NCI-H2196 treated with DMSO at 0.1 percent for 48 hours (cell line): ENCODE measurements at regions not wholly inside any gene's neighbourhood (a gene's known extent, or its start where the extent isn't known, plus 50 kb on each side); places are given as distances from the start of the nearest gene placed in this dataset.
"Not testable (repeated sequence)": the region's sequence is repeated elsewhere in the genome, so short reads cannot be mapped to it uniquely, and the experiment has no call there.

ENCODE experiments used
- DNase-seq: peaks from one replicate; lab custom pipeline; 2025; ENCODE audit not compliant: unreplicated experiment; lab: John Stamatoyannopoulos, UW

DNA sequence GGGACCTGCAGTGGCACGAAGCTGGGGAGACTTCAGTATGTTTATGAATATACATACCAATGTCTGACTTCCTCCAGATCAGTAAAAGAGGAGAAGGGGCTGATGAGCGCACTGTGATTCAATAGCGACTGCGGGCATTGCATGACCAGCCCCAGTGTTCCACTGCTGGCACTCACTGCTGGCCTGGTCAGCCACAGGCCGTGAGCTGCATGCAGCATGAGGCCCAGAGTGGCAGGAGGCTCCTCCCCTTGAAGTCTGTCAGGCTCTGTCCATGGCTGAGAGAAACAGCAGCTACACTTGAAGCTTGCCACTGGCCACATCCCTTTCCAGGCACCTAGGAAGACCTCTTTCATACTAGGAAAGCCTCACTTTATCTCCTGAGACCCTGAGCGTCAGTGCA is 265.9 kb upstream of the CDYL start:
- DNase-seq = no peak

DNA sequence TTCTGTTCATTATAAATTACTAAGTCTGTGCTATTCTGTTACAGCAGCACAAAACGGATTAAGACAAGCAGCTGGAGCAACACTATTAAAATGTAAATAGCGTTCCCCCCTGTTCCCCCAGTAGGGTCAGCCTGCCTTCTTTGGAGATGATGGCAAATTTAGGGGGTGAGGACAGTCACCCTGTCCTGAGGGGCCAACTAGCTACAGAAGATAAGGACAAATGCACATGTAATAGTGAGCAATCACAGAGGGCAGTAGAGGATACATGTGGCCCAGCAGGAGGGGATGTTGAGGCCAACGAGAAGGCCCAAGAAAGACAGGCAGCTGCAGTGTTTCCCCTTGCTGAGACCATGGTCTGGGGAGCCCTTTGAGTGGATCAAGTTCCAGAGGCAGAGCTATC is 266.7 kb upstream of the CDYL start:
- no peak for DNase-seq

DNA sequence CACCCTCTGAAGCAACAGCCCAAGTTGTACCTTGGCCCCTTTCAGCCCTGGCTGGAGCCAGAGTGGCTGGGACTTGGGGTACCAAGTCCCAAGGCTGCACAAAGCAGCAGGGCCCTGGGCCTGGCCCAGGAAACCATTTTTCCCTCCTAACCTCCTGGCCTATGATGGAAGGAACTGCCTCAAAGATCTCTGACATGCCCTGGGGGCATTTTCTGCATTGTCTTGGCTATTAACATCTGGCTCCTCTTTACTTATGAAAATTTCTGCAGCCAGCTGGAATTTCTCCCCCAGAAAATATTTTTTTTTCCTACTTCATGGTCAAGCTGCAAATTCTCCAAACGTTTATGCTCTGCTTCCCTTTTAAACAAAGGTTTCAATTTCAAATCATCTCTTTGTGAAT is 269.4 kb upstream of the CDYL start:
- DNase-seq = no peak

DNA sequence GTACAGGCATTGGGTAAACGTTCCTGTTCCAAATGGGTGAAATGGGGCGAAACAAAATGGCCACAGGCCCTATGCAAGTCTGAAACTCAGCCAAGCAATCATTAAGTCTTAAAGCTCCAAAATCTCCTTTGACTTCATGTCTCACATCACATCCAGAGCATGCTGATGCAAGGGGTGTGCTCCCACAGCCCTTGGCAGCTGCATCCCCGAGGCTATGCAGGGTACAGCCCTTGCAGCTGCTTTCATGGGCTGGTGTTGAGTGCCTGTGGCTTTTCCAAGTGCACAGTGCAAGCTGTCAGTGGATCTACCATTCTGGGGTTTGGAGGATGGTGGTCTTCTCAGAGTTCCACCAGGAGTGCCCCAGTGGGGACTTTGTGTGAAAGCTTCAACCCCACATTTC is 270.0 kb upstream of the CDYL start:
- no peak for DNase-seq

DNA sequence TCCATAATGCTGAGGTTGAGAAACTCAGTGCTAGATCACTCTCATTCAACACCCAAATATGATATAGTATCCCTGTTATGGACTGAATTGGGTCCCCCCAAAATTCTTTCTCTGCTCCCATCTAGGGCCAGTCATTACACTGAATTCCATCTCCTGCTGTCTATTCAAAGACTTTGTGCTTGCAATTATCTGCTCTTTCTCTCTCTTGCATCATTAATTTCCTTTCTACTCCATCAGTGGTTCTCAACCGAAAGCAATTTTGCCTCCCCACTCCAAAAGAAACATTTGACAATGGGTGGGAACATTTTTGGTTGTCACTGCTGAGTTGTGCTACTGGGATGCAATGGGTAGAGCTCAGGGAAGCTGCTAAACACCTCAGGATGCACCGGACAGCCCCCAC is 271.5 kb upstream of the CDYL start:
- no peak for DNase-seq

DNA sequence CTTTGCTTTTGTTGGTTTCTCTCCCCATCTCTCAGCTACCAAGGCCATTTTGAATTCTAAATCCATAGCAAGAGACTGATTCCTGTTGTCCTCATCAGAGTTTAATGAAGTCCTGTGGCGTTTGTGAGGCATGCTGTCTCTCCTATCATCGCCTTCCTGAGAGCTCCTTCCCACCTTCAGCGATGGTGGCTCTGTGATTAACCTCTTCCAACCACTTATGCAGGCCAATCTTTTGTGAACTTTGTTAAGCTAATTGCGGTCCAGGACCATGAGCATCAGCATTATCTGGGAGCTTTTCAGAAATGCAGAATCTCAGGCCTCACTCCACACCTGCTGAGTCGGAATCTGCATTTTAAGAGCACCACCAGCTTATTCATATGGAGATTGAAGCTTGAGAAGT is 272.5 kb upstream of the CDYL start:
- DNase-seq = no peak

DNA sequence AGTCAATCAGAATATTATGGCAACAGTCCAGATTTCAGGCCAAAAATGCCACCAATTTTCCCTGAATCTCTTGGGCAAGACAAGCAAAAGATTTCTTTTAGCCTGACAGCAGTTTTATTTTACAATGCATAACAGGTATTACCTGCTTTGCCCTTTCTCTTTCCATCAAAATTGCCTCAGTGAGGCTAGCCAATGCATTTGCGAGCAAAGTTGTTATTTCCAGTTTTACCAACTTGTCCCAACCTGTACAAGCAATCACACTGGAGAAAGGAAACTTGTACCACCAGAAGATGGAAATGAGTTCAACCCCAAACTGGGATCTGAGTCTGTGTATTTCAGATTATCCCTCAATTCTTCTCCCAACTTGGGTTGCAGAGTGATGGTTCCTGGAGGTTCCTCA is 279.9 kb upstream of the CDYL start:
- no peak for DNase-seq

DNA sequence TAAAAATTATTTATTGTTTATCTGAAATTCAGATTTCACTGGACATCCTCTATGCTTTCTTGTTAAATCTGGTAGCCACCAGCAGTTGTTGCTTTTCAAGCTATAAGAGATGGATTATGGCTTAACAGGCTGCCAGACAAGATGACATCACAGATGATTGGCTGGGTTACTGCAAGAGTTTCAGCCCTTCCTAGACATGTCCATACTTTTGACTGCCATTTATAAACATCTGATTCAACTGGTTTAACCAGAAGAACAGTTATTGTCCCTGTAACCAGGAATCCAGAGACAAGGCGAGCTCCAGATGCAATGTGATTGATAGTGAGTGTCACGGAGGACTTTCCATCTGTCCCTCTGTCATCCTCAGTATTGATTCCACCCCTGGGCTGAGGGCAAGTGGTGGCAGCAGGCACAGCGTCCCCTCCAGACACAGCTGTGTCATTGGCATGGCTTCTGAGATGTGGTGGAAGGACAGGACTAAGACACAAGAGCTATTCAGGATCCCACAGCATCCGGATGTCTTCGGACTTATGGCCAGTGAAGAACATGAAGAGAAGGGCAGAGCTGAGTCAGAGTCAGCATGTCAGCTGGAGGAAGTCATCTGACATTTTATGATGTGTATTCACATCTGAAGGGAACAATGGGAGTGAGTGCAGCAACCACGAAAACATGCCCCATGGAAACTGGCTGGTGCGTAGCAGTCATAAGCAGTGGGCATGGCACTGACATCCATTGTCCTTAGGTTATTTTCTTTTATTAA is 284.5 kb upstream of the CDYL start:
- DNase-seq = no peak

DNA sequence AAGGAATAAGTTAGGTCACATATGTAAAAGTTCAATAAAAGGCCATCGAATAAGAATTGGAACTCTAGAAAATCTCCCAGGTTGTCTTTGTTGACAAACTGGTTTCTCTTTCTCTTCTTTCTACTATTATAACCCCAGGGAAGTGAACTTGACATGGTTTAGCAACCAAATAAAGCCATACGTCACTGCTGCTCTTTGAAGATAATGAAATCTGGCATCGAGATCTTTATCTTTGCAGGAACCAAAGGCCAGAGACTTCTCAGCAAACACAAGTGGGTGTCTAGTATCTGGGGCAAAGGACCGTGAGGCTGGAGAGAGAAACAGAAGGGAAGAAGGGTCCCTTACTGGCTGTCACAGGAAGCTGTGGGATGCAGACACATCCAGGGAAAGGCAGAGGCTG is 286.7 kb upstream of the CDYL start:
- DNase-seq = no peak

DNA sequence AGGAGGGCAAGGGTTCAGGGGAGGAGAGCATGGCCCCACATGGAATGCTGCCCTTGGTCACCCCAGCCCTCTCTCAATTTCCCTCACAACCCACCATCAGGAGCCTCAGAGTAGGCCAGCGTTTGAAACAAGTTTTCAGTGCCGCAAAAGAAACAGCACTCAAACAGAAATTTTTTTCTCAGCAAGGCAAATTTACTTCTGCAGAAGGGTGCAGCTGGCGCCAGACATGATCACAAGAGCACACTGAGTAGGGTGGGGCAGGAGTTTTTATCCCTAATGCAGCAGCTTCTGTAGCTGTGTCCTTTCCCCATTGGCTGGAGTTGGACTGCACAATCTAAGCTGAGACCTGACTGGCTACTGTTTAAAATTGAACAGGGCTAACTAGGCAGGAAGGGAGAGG is 287.8 kb upstream of the CDYL start:
- no peak for DNase-seq

DNA sequence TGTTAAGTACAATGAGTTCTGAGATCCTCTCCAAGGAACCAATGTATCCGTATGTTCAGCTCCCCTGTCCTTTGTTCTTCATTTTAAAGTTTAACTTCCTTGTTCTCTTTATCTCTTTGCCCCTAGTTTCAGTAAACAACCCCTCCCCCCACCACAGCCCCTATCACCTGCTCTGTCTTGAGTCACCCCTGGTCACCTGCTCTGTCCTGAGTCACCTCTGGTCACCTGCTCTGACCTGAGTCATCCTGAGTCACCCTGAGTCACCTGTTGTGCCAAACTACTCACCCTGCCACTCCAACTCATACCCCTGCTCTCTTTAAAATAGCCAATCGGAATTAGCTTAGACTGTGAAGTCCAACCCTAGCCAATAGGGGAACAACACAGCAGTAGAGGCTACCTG is 288.7 kb upstream of the CDYL start:
- DNase-seq = no peak

DNA sequence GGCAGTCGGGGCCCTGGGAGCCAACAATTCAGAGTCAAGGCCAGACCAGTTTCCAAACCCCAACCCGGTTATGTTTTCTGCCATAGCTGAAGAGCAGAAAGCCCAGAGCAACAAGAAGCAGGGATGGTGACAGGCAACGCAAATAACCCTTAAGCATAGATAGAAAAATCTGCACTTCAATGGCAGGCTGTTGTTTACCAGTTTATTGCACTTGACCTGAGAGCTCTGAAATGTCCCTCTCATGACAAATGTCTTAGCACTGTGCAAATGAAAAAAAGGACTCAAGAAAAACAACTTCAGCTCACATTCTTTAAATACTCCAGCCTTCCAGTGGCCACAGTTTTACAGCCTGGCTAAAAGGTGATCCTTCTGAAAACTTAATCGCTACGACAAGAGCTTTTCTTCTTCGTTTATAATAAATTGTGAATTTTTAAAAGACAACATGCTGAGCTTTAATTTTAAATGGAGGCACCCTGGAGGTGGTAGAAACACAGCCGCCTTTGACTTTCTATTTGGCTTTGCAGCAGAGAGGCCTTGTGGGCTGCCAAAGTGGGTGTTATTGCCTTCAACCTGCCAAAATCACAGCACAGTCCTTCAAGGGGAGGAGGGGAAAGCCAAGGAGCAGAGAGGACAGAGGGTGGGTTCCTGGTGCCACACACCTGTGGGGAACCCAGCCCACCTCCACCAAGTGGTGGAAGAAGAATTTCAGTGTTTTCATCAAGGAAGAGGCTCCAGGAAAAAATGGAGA is 289.5 kb upstream of the CDYL start:
- no peak for DNase-seq

DNA sequence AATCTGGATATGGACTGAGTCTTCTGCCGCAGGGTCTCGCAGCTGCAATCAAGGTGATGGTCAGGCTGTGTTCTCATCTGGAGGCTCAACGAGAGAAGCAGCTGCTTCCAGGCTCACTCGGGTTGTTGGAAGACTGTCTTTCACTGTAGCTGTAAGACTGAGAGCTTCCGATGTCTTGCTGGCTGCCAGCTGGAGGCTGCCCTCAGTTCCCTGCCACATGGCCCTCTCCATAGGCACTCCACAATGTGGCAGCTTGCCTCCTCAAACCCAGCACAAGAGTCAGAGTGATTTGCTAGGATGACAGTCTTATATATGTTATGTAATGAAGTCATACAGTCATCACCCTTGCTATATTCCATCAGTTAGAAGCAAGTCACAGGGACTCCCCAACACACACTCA is 290.5 kb upstream of the CDYL start:
- DNase-seq = no peak

DNA sequence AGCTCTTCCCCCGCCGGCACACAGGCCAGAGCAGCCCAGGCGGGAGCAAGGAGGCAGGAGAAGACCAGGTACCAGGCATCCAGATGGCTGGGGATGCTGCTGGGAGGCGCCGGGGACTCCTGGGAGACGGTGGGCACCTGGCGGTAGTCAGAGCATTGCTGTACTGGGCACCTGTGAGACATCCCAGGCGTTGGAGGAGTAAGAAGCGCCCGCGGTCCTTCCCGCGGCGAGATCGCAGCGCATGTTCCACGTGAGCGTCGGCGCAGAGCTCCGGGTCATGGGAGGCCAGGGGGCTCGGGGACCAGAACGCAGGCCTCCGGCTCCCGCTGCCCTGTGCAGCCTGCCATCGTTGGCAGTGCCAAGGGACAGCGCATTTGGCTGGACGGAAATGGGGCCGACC is 293.7 kb upstream of the CDYL start:
- no peak for DNase-seq

DNA sequence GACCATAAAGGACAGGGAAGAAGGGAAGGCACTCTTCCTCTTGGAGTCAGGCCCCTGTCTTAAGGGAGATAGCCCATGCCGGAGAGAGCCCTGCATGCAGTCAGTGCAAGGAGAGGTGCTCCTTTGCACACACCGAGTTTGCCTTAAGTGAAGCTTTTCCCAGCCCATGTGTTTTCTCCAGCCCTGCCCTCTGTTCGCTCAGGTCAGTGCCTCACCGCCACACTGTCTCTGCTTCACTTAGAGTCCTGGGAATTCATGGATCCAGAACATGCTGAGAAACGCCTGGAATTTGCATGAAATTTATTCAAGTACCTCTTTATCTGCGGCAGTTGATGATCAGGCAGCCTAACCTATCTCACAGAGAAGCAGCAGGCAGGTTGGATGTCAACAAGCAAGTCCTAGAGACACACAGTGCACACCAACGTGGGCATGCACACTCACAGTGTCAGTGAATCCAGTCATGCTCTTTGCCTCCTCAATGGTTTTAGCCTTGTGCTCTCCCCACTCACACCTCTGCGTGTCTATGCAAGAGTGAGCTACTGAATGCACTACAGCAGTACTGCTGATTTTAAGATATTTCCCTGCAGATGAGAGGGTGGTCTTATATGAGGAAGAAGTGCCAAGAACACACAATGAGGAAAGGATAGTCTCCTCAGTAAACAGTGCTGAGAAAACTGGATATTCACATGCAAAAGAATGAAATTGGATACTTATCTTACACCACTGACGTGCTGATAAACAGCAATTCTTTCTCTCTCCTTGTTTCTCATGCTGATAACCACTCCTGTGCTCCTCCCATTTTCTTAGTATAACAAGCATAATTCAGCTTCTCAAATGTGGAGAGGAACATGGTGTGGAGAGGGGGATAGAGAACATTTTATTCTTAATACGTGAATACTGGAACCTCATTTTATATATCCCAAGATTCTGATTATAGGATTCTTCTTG is 295.1 kb upstream of the CDYL start:
- no peak for DNase-seq

DNA sequence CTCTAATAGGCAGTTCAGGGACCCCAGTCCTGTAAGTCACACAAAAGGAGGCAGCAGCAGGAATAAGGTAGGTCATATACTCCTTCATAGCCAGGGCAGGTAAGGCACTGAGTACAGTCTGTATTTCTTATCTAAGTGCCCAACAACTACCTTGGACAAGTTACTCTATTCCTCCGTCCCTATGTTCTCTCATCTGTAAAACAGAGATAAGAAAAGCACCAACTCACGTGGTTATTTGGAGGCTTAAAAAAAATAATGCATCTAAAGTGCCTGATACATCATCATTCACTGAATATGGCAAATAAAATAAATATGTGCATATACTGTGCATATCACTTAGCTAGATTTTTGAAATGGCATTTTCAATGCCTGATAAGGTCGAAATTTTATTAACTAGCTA is 298.1 kb upstream of the CDYL start:
- no peak for DNase-seq

DNA sequence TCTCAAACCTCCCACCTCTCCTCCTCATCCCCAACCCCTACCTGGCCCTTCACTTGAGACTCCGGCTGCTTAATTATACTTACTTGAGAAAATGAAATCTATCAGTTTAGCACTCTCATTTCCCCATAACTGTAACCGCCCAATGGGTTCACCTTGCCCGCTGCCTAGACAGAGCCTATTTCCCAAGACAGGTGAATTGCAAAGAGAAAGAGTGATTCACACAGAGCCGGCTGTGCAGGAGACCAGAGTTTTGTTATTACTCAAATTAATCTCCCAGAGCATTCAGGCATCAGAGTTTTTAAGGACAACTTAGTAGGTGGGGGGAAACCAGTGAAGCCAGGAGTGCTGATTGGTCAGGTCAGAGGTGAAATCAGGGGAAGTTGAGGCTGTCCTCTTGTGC is 301.4 kb upstream of the CDYL start:
- DNase-seq = no peak

DNA sequence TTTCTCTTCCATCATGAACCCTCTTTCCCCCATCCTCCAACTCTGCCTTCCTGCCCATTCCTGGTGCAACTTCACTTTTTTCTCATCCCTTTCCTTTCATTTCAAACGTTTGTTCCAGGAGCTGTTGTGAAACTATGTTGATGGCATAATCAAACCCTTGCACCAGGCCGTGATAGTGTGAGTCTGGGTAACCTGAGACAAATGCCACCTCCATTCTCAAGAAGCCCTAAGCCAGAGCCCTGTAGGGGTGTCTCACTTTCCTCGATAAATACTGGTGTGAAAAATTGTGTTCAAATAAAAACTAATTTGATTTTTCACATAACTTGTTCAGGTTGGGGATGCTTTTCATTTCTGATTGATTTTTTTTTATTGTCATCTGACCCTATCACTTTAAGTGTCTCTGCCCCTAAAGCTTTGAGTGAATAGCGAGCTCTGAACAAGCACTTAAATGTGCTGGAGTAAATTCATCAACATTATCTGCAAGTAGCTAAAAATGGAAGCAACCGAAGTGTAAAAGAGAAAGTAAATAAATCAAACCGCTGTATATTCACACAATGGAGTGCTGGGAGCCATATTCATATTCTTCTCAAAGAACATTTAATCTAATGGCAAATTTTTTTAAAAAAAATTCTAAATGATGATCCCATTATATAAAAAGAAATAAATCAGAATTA is 303.1 kb upstream of the CDYL start:
- DNase-seq = no peak

DNA sequence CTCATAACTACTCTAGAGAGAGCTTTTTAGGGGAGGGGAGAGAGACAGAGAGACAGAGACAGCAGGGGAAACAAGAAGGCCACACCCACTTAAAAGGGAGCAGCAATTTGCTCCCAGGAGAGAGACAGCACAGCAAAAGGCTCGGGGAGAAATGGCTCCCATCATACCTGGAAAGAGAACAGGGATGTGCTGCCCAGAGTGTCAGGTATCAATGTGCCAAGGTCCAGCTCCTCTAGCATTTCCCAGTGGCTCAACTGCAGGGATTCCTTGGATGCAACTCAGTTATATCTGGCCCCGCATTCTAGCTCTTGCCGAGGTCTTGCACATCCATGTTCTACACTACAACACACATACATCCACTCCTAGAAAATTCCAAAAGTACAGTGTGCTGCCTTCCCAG is 304.0 kb upstream of the CDYL start:
- no peak for DNase-seq

DNA sequence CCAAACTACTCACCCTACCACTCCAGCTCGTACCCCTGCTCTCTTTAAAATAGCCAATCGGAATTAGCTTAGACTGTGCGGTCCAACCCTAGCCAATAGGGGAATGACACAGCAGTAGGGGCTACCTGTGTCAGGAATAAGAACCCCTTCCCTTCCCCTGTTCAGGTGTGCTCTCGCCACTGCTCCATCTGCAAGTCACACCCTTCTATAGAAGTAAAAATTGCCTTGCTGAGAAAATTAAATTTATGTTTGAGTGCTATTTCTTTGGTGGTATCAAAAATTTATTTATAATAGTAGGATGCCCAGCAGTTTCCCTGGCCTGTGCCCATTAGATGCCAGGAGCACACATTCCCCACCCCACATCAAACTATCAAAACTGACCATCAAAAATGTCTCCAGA is 304.7 kb upstream of the CDYL start:
- not testable (repeated sequence) for DNase-seq

DNA sequence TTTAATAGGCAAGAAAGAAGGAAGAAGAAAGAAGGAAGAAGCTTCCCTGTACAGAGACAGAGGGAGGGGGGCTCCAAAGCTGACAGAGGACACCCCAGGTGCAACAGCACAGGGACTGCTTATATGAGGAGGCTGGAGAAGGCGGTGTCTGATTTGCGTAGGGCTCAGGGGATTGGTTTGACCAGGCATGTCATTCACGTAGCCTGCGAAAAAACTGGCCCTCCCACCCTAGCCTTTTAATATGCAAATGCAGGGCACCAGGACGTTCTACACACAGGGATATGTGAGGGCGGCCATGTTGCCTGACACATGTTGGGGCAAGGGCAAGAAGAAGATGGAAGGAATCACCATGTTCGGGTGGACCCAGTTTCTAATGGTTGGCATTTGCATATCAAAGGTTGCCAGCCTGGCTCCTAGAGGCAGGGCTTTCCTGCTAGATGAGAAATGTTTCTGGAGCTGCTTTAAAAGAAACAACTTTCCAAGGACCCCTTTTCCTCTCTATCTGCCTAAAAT is 305.4 kb upstream of the CDYL start:
- no peak for DNase-seq
